CD4-positive, alpha-beta T cell (primary cell): ENCODE measurements at regions not wholly inside any gene's neighbourhood (a gene's known extent, or its start where the extent isn't known, plus 50 kb on each side); places are given as distances from the start of the nearest gene placed in this dataset.

Experiments used
- ATAC-seq: fragments of 200-7000 bp; cut with Tn5 transposase; one replicate; pipeline ENCODE4 v1.10.0; 2022; ENCODE audit warnings: mild to moderate bottlenecking; ENCODE audit not compliant: poor library complexity
- CTCF ChIA-PET: fragments of 350-600 bp; sonication (Branson Sonifier 250); formaldehyde crosslinking; loops from one replicate; lab custom pipeline; 2021; ENCODE audit warnings: antibody characterized with exemption, inconsistent platforms; lab: Charles Lee
- POLR2A ChIA-PET: fragments of 350-600 bp; sonication (Branson Sonifier 250); formaldehyde crosslinking; loops from one replicate; lab custom pipeline; 2021; ENCODE audit warnings: antibody characterized with exemption, inconsistent platforms; lab: Charles Lee
- DNase-seq, 14 experiments: peaks; one replicate each; pipeline ENCODE4 v3.0.0-alpha.2; 2013 to 2020; ENCODE audit warnings: mixed read lengths in 2 of 14
- H3K27ac ChIP-seq, 2 donors: one replicate each; pipeline versions ENCODE4 v1.5.1 to v1.7.0; 2013; ENCODE audit warnings: low read length in 2 of 2, low read depth in 1 of 2, mild to moderate bottlenecking in 1 of 2
- H3K27me3 ChIP-seq, 2 experiments: 1 replicate in 1 of 2; 2 replicates in 1 of 2; pipeline versions ENCODE4 v1.6.1 to v1.7.0; 2013; ENCODE audit warnings: low read length in 2 of 2, control low read depth in 1 of 2, mild to moderate bottlenecking in 1 of 2, moderate library complexity in 1 of 2; ENCODE audit not compliant: insufficient read depth in 2 of 2, control insufficient read depth in 1 of 2
- H3K36me3 ChIP-seq: one replicate; pipeline ENCODE4 v1.6.1; 2013; ENCODE audit warnings: low read length, control low read depth; ENCODE audit not compliant: insufficient read depth
- H3K4me1 ChIP-seq: one replicate; pipeline ENCODE4 v1.6.1; 2013; ENCODE audit warnings: low read length, control low read depth; ENCODE audit not compliant: insufficient read depth
- H3K4me3 ChIP-seq: one replicate; pipeline ENCODE4 v1.5.1; 2013; ENCODE audit warnings: mild to moderate bottlenecking, low read length, moderate library complexity
- H3K9me3 ChIP-seq, 2 experiments: 1 replicate in 1 of 2; 2 replicates in 1 of 2; pipeline versions ENCODE4 v1.6.1 to v1.7.0; 2013; ENCODE audit warnings: low read length in 2 of 2, mild to moderate bottlenecking in 2 of 2, control low read depth in 1 of 2, moderate library complexity in 1 of 2; ENCODE audit not compliant: control insufficient read depth in 1 of 2, insufficient read depth in 1 of 2
- H3K27ac Mint-ChIP-seq: one replicate; pipeline ENCODE4 v1.8.0; 2020; ENCODE audit warnings: mixed read lengths
- H3K27me3 Mint-ChIP-seq: one replicate; pipeline ENCODE4 v1.8.0; 2021; ENCODE audit warnings: mixed read lengths
- H3K36me3 Mint-ChIP-seq: one replicate; pipeline ENCODE4 v1.8.0; 2021; ENCODE audit warnings: low read depth, mixed read lengths
- H3K4me1 Mint-ChIP-seq: one replicate; pipeline ENCODE4 v1.8.0; 2021; ENCODE audit warnings: low read depth, mixed read lengths
- H3K4me3 Mint-ChIP-seq: one replicate; pipeline ENCODE4 v1.8.0; 2020; ENCODE audit warnings: mild to moderate bottlenecking, mixed read lengths
- H3K9me3 Mint-ChIP-seq: one replicate; pipeline ENCODE4 v1.8.0; 2020; ENCODE audit warnings: mixed read lengths
- CTCF ChIP-seq: fragments of 200-600 bp; IDR thresholded peaks from one replicate; pipeline ENCODE4 v1.8.0; 2022; ENCODE audit warnings: antibody characterized with exemption, mild to moderate bottlenecking
- intact Hi-C, 2 experiments: fragments of 100-400 bp; cut with DNase I in 1 of 2; cut with micrococcal nuclease in 1 of 2; formaldehyde crosslinking; loops; one replicate each; pipeline versions ENCODE4 v1.15.1 to v1.9.0; 2023 to 2025; cut with DNase I, micrococcal nuclease

GRCh38 chr10:109464949-109465348, 458.4 kb downstream of the XPNPEP1 start:
- H3K4me1 ChIP-seq, result no peaks in the 10 kb centered on the region
- ChIA-PET CTCF (no interaction called here), POLR2A (no interaction called here)
- no peak for TF ChIP-seq CTCF
- ATAC-seq (no peak), DNase-seq (no peak)
- H3K36me3 ChIP-seq, result no peaks in the 10 kb centered on the region
- intact Hi-C loops, result no loop called here
- Mint-ChIP-seq H3K27me3 (peaks cover 13% of the 10 kb centered on the region), H3K9me3 (peaks cover 2% of the 10 kb centered on the region), H3K4me1 (no peaks in the 10 kb centered on the region), H3K36me3 (no peaks in the 10 kb centered on the region), H3K4me3 (no peak overlapping the region), H3K27ac (no peak overlapping the region)
- no peaks in the 10 kb centered on the region for H3K27me3 ChIP-seq
- no peak overlapping the region for H3K27ac ChIP-seq
- H3K4me3 ChIP-seq, result no peak overlapping the region
- no peaks in the 10 kb centered on the region for H3K9me3 ChIP-seq

- peaks cover 47% of the 10 kb centered on the region for H3K27me3 Mint-ChIP-seq
- H3K4me1 Mint-ChIP-seq, result no peaks in the 10 kb centered on the region
- DNase-seq (no peak), ATAC-seq (no peak)
- peaks cover 5% of the 10 kb centered on the region for H3K9me3 Mint-ChIP-seq
- ChIA-PET POLR2A (no interaction called here), CTCF (no interaction called here)
- Histone ChIP-seq H3K4me3 (no peak overlapping the region), H3K4me1 (no peaks in the 10 kb centered on the region), H3K36me3 (no peaks in the 10 kb centered on the region), H3K27me3 (peaks cover 11 to 16% of the 10 kb centered on the region in 2 experiments), H3K27ac (no peak overlapping the region), H3K9me3 (peaks cover 0 to 12% of the 10 kb centered on the region in 2 experiments)
- intact Hi-C loops, result no loop called here
- no peak overlapping the region for H3K27ac Mint-ChIP-seq
- TF ChIP-seq CTCF, result no peak
- no peaks in the 10 kb centered on the region for H3K36me3 Mint-ChIP-seq
- no peak overlapping the region for H3K4me3 Mint-ChIP-seq
These were observed 466.0 kb downstream of the XPNPEP1 start for GRCh38 chr10:109457302-109457638.

- Mint-ChIP-seq H3K4me1 (no peaks in the 10 kb centered on the region), H3K36me3 (no peaks in the 10 kb centered on the region), H3K9me3 (peaks cover 5% of the 10 kb centered on the region), H3K27ac (no peak overlapping the region), H3K27me3 (peaks cover 47% of the 10 kb centered on the region), H3K4me3 (no peak overlapping the region)
- CTCF ChIA-PET, result no interaction called here
- no peak overlapping the region for H3K27ac ChIP-seq
- peaks cover 11 to 16% of the 10 kb centered on the region in 2 experiments for H3K27me3 ChIP-seq
- POLR2A ChIA-PET, result interaction anchor here (0.6 kb wide), 1 partner anchor 735 kb away, joined by 3 read pairs; no protein-coding TSS in a partner anchor
- peaks cover 0 to 12% of the 10 kb centered on the region in 2 experiments for H3K9me3 ChIP-seq
- no peaks in the 10 kb centered on the region for H3K4me1 ChIP-seq
- TF ChIP-seq CTCF, result no peak
- ATAC-seq (no peak), DNase-seq (no peak)
- intact Hi-C loops, result no loop called here
- H3K4me3 ChIP-seq, result no peak overlapping the region
- no peaks in the 10 kb centered on the region for H3K36me3 ChIP-seq
These were observed 466.6 kb downstream of the XPNPEP1 start for GRCh38 chr10:109456566-109457301.
